GM18511 (cell line): ENCODE measurements at regions not wholly inside any gene's neighbourhood (a gene's known extent, or its start where the extent isn't known, plus 50 kb on each side); places are given as distances from the start of the nearest gene placed in this dataset.

ENCODE experiments used
- ATAC-seq: cut with Tn5 transposase; IDR thresholded peaks from one replicate; pipeline ENCODE4 v1.9.1; 2021; ENCODE audit warnings: mild to moderate bottlenecking, moderate library complexity; ENCODE audit not compliant: unreplicated experiment

GRCh38 chr16:88282564-88283395 is 100.0 kb upstream of the ZNF469 start:
- ATAC-seq, result no peak

GRCh38 chr16:88283596-88283995 is 99.2 kb upstream of the ZNF469 start:
- ATAC-seq, result no peak

GRCh38 chr16:88284101-88284500 is 98.7 kb upstream of the ZNF469 start:
- ATAC-seq, result no peak

- ATAC-seq, result no peak
Observed at GRCh38 chr16:88284626-88285513, 97.9 kb upstream of the ZNF469 start.

- no peak for ATAC-seq
Observed at GRCh38 chr16:88285514-88285822, 97.3 kb upstream of the ZNF469 start.

- no peak for ATAC-seq
Observed at GRCh38 chr16:88286301-88286923, 96.3 kb upstream of the ZNF469 start.

- ATAC-seq, result no peak
Observed at GRCh38 chr16:88287219-88287618, 95.5 kb upstream of the ZNF469 start.

- ATAC-seq, result no peak
Observed at GRCh38 chr16:88288303-88288702, 94.5 kb upstream of the ZNF469 start.

- no peak for ATAC-seq
Observed at GRCh38 chr16:88289001-88289400, 93.8 kb upstream of the ZNF469 start.

- ATAC-seq, result no peak
Observed at GRCh38 chr16:88289561-88289960, 93.2 kb upstream of the ZNF469 start.

GRCh38 chr16:88289968-88290401 is 92.8 kb upstream of the ZNF469 start:
- ATAC-seq, result no peak

- no peak for ATAC-seq
Observed at GRCh38 chr16:88290850-88291830, 91.6 kb upstream of the ZNF469 start.

- no peak for ATAC-seq
Observed at GRCh38 chr16:88292007-88292970, 90.5 kb upstream of the ZNF469 start.

GRCh38 chr16:88293097-88293496 is 89.7 kb upstream of the ZNF469 start:
- no peak for ATAC-seq

- ATAC-seq, result no peak
Observed at GRCh38 chr16:88295671-88296436, 86.9 kb upstream of the ZNF469 start.

- ATAC-seq, result no peak
Observed at GRCh38 chr16:88296437-88297177, 86.2 kb upstream of the ZNF469 start.

GRCh38 chr16:88297178-88297720 is 85.5 kb upstream of the ZNF469 start:
- no peak for ATAC-seq
